Activated CD8-positive, alpha-beta T cell treated with anti-CD3 and anti-CD28 coated beads for 36 hours (primary cell): ENCODE measurements at regions not wholly inside any gene's neighbourhood (a gene's known extent, or its start where the extent isn't known, plus 50 kb on each side); places are given as distances from the start of the nearest gene placed in this dataset.

Experiments used
- ATAC-seq: fragments of 200-7000 bp; cut with Tn5 transposase; one replicate; pipeline ENCODE4 v1.10.0; 2021; ENCODE audit warnings: mild to moderate bottlenecking, moderate library complexity
- CTCF ChIA-PET: fragments of 350-600 bp; sonication (Branson Sonifier 250); formaldehyde crosslinking; loops from one replicate; lab custom pipeline; 2021; ENCODE audit warnings: antibody characterized with exemption; lab: Charles Lee
- POLR2A ChIA-PET: fragments of 350-600 bp; sonication (Branson Sonifier 250); formaldehyde crosslinking; loops from one replicate; lab custom pipeline; 2021; ENCODE audit warnings: antibody characterized with exemption; lab: Charles Lee
- DNase-seq: peaks from one replicate; pipeline ENCODE4 v3.0.0-alpha.2; 2020
- H3K27ac Mint-ChIP-seq: one replicate; pipeline ENCODE4 v1.8.0; 2021; ENCODE audit warnings: mild to moderate bottlenecking, mixed read lengths
- H3K27me3 Mint-ChIP-seq: one replicate; pipeline ENCODE4 v1.8.0; 2021; ENCODE audit warnings: mixed read lengths
- H3K36me3 Mint-ChIP-seq: one replicate; pipeline ENCODE4 v1.8.0; 2021; ENCODE audit warnings: low read depth, mixed read lengths
- H3K4me1 Mint-ChIP-seq: one replicate; pipeline ENCODE4 v1.8.0; 2021; ENCODE audit warnings: low read depth, mixed read lengths
- H3K4me3 Mint-ChIP-seq: one replicate; pipeline ENCODE4 v1.8.0; 2021; ENCODE audit warnings: mild to moderate bottlenecking, moderate library complexity, mixed read lengths
- H3K9me3 Mint-ChIP-seq: one replicate; pipeline ENCODE4 v1.8.0; 2021; ENCODE audit warnings: mixed read lengths
- CTCF ChIP-seq: fragments of 200-600 bp; IDR thresholded peaks from one replicate; pipeline ENCODE4 v1.8.0; 2022; ENCODE audit warnings: antibody characterized with exemption, mild to moderate bottlenecking
- intact Hi-C: fragments of 100-400 bp; cut with micrococcal nuclease; formaldehyde crosslinking; loops from one replicate; pipeline ENCODE4 v1.10.0; 2022

GRCh38 chr10:33617381-33618080 is 283.1 kb upstream of the NRP1 start:
- peaks cover 4% of the 10 kb centered on the region for H3K9me3 Mint-ChIP-seq
- H3K27me3 Mint-ChIP-seq: peaks cover 2% of the 10 kb centered on the region
- ChIA-PET POLR2A (no interaction called here), CTCF (no interaction called here)
- H3K4me3 Mint-ChIP-seq: no peak overlapping the region
- H3K36me3 Mint-ChIP-seq: no peaks in the 10 kb centered on the region
- H3K4me1 Mint-ChIP-seq: no peaks in the 10 kb centered on the region
- DNase-seq (no peak), ATAC-seq (no peak)
- intact Hi-C loops: no loop called here
- TF ChIP-seq CTCF: no peak
- no peak overlapping the region for H3K27ac Mint-ChIP-seq

- no peak overlapping the region for H3K4me3 Mint-ChIP-seq
- no peak for TF ChIP-seq CTCF
- ChIA-PET POLR2A (no interaction called here), CTCF (interaction anchor here (0.9 kb wide), 1 partner anchor 26 kb away, joined by 3 read pairs; no protein-coding TSS in a partner anchor)
- intact Hi-C loops: no loop called here
- H3K9me3 Mint-ChIP-seq: peaks cover 4% of the 10 kb centered on the region
- DNase-seq: no peak
- ATAC-seq: no peak
- H3K4me1 Mint-ChIP-seq: no peaks in the 10 kb centered on the region
- H3K27me3 Mint-ChIP-seq: peaks cover 2% of the 10 kb centered on the region
- no peaks in the 10 kb centered on the region for H3K36me3 Mint-ChIP-seq
- no peak overlapping the region for H3K27ac Mint-ChIP-seq
Measured at GRCh38 chr10:33616956-33617355, 282.5 kb upstream of the NRP1 start.

DNA sequence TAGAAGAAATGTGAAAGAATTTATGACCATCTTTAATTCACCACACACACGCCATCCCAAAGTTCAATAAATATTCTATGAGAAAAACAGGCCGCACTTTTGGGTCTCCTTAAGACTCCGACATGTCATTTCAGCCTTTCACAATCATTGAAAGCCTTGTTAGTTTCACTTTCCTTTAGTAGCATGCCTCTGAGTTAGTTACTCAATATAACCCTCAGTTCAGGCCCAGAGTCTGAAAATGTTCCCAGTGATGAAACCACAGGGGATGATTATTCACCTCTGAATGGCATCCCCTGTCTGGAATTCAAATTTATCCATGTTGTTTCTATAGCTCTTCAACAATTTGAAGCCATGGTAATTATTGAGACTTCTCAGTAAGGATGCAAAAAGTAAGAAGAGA is 278.1 kb upstream of the NRP1 start:
- Mint-ChIP-seq H3K27ac (no peak overlapping the region), H3K9me3 (peaks cover 7% of the 10 kb centered on the region), H3K4me3 (no peak overlapping the region), H3K4me1 (no peaks in the 10 kb centered on the region), H3K36me3 (no peaks in the 10 kb centered on the region), H3K27me3 (peaks cover 2% of the 10 kb centered on the region)
- POLR2A ChIA-PET: no interaction called here
- CTCF ChIA-PET: no interaction called here
- intact Hi-C loops: no loop called here
- ATAC-seq (no peak), DNase-seq (no peak)
- no peak for TF ChIP-seq CTCF

DNA sequence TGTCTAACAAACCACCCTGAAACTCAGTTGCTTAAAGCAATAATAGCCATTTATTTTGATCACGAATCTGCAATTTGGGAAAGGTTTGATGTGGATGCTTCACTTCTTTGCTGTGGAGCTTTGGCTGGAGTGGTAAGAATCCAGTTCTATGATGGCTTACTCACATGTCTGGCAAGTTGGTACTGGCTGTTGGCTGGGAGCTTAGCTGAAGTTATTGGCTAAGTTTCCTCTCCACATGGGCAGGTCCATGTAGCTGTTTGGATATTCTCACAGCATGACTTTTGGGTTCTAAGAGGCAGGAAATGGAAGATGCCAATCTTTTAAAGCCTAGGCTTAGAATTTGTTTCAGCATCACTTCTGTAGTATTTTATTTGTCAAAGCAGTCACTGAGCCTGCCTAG is 277.6 kb upstream of the NRP1 start:
- no peak for DNase-seq
- no peaks in the 10 kb centered on the region for H3K4me1 Mint-ChIP-seq
- H3K27me3 Mint-ChIP-seq: peaks cover 2% of the 10 kb centered on the region
- ChIA-PET POLR2A (no interaction called here), CTCF (no interaction called here)
- H3K4me3 Mint-ChIP-seq: no peak overlapping the region
- ATAC-seq: no peak
- no peak overlapping the region for H3K27ac Mint-ChIP-seq
- no peaks in the 10 kb centered on the region for H3K36me3 Mint-ChIP-seq
- intact Hi-C loops: no loop called here
- H3K9me3 Mint-ChIP-seq: peaks cover 7% of the 10 kb centered on the region
- TF ChIP-seq CTCF: no peak

DNA sequence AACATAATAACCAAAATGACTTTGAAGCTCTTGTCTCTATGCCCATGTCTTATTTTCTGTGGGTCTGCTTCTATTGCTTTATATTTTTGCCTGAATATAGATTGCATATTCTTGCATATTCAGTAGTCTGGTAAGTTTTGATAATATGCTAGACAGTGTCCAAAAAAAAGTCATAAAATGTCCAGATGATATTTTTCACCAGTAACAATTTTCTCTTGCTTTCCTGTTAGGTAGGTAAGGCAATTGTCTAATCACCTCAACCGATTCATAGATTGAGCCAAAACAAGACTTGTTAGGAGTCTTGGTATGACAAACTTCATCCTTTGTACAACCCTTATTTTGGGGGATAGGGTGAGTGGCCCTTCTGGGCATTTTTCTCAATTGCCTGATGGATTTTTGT is 277.0 kb upstream of the NRP1 start:
- peaks cover 5% of the 10 kb centered on the region for H3K27me3 Mint-ChIP-seq
- no peak overlapping the region for H3K27ac Mint-ChIP-seq
- DNase-seq (no peak), ATAC-seq (no peak)
- H3K9me3 Mint-ChIP-seq: peaks cover 7% of the 10 kb centered on the region
- ChIA-PET CTCF (no interaction called here), POLR2A (no interaction called here)
- TF ChIP-seq CTCF: no peak
- intact Hi-C loops: no loop called here
- H3K4me3 Mint-ChIP-seq: no peak overlapping the region
- no peaks in the 10 kb centered on the region for H3K4me1 Mint-ChIP-seq
- no peaks in the 10 kb centered on the region for H3K36me3 Mint-ChIP-seq
